ENCODE measurements at regions not wholly inside any gene's neighbourhood (a gene's known extent, or its start where the extent isn't known, plus 50 kb on each side); places are given as distances from the start of the nearest gene placed in this dataset.

DNA sequence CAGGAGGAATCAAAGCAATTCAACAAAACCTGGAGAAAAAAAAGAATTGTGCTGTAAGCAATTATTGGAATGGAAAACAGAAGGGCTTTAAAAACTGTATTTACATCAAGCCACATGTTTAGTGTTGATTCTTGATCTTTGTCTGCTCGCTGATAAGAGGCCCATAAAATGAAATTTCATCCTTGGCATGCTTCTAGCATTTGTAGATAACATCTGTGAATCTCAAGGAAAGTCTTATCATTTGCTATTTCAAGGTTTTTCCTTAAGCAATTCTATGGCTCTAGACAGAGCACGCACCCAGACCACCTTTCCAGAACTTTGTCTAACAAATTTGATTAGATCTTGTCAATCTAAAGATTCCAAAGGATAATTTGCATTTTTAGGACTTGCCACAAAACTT lies 181.0 kb upstream of the FGGY start:
- DNase-seq (ENCODE audit: low read depth, low spot score) = no peak

DNA sequence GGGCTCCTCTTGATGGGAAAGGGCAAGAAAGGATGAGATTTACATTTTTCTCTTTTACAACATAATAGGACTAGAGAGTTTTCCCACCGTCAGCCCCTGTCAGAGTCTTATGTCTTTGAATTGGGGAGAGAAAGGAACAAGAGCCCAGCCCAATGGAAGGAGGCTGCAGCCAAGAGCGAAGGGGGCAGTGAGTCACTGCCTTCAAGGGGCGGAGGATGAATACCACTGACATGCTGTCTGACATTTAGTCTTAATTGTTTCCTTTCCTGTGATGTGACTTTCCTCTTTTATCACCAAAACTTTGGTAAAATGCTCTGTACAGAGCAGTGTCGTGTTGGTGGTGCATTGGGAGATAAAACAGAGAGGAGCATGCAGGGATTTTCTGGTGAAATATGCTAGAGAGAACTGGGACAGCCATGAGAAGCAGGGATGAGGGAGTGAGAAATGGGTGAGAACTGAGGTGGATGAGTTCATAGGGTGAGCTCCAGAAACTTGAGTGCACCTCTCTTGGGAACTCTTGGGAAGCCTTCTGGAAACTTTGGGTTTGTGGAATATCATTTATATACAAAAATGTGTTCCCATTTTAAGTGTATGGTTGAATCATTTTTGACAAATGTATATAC lies 179.9 kb upstream of the FGGY start:
- no peak for DNase-seq (ENCODE audit: low read depth, low spot score)

DNA sequence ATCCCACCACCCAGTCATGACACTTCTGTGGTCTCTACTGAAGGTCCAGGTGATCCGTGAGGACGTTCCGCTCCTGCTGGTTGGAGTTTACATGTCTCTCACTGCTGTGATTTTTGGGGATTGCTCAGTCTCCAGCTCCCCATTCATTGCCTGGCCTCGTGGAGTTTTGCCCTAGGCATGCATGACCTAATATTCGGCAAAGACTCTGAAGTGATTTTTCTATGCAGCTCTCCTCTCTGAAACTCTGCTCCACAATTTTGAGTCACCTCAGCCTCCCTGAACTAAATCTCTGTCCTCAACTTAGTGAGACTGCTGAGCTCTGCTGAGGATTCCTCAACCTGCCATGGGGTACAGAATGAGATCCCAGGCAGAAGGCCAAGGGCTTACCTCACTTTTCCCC lies 174.4 kb upstream of the FGGY start:
- no peak for DNase-seq (ENCODE audit: low read depth, low spot score)

GRCh38 chr1:59123081-59123681 lies 173.7 kb upstream of the FGGY start:
- DNase-seq (ENCODE audit: low read depth, low spot score) = no peak

DNA sequence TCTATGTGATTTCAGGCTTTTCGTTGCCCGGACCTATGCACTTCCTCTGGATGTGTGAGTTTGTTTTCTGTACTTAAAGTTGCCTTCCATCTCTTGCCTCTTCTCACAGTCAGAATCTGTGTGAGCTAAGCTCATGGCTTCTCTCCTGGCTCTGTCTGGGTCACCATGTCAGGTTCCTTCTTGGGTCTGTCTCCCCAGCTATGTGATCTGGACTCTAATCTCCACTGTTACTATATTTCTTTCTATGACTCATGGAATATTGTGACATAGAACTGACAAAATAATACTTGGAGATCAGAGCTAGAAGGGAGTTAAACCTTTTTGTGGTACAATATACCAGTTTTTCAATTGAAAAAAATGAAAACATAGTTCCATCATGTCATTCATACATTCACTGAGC lies 172.7 kb upstream of the FGGY start:
- DNase-seq (ENCODE audit: low read depth, low spot score) = no peak

DNA sequence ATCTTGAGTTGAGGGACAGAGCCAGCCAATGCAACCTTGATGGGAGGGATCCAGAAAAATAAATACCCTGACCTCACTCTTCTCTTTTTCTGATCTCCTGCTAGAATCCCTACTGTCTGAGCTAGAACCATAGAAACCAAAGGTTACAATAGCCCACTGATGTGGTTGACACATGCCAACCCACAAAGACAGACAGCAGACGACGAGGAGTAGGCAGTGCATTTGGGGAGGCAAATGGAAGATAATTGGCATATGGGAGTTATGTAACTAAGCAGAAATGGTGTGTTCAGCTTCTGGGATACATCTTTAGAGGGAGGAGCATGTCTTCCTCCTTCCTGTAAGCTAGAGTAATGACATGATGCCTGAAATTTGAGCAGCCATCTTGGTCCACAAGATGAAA lies 171.7 kb upstream of the FGGY start:
- no peak for DNase-seq (ENCODE audit: low read depth, low spot score)

DNA sequence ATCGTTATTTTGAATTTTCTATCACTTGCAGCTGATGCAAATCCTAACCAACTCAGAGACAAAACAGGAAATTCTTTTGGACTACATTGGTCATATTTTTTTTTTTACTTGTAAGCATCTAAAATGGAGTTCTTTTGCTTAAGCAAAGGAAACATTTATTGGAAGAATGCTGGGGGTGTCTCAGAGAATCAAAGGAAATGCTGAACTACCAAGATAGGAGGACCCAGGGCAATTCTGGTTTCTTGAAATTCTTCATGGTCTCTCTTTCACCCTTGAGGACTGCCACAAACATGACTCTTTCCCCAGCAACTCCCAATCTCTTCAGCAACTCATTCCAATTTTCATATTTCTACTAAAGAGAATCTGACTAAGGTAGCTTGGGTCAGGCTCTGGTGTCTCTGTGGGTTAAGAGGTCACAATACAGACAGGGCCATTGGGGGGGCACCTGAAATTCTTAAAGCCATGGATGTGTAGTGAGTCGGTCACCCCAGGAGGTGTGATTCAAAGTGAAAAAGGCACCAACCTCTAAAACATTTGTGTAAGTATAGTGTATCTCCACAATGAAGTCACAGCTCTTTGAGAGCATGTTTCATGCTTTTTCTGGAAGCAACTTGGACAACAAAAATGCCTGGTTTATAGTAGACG lies 171.1 kb upstream of the FGGY start:
- DNase-seq (ENCODE audit: low read depth, low spot score) = no peak

- DNase-seq (ENCODE audit: low read depth, low spot score) = no peak
Measured at GRCh38 chr1:59126366-59126765, 170.5 kb upstream of the FGGY start.

- DNase-seq (ENCODE audit: low read depth, low spot score) = no peak
Measured at GRCh38 chr1:59128239-59128736, 168.6 kb upstream of the FGGY start.

DNA sequence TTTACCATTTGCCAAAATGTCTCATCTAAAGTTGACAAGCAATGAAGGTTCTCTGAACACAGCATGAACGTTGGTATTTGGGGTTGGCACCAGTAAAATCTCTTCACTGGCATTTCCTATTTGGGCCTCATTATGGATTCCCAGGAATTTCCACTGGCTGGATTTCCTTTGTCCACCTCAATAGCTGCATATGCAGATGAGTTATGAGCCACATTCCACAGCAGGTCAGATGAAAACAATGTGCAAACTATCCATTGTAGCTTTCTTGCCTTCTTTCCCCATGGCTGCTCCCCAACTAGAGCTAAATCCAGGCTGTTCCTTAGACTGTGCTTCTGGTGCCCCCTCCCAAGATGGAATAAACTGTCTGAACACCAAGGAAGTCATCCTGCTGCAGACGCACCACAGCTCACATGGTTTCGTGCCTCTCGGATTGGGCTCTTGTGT lies 168.1 kb upstream of the FGGY start:
- no peak for DNase-seq (ENCODE audit: low read depth, low spot score)

DNA sequence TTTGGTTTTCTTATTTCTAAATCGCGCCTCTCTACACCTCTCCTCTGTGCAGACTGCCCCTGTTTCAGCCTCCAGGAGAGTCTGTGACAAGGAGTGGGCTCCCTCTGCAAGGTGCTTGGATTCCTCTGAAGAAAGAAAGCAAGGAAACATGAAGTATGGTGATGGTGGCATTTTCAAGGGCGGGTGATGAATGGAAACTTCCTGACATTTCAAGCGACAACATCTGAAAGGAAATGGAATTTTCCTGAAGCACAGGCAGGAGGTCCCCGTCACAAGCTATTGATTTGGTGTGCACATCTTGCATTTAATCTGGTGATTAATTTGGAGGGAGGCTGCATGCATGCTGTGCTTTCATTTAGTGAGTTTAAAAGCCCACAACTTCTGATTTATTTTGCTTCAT lies 164.6 kb upstream of the FGGY start:
- no peak for DNase-seq (ENCODE audit: low read depth, low spot score)

DNA sequence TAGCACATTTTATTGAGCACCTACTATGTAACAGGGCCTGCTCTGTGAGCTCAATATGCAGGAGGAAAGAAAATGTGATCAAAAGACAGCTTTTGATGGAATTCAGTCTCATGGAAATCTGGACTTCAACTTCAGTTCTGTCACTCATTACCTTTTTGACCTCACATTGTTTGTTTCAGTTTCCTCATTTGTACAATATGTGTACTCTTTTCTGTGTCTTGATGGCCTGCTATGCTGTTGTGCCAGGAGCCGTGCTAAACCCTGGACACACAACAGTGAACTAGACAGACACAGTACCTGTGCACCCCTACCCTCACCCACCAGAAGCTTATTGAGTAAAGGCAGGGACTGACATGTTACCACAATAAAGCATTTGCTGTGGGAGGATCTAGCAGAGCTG lies 162.9 kb upstream of the FGGY start:
- no peak for DNase-seq (ENCODE audit: low read depth, low spot score)

DNA sequence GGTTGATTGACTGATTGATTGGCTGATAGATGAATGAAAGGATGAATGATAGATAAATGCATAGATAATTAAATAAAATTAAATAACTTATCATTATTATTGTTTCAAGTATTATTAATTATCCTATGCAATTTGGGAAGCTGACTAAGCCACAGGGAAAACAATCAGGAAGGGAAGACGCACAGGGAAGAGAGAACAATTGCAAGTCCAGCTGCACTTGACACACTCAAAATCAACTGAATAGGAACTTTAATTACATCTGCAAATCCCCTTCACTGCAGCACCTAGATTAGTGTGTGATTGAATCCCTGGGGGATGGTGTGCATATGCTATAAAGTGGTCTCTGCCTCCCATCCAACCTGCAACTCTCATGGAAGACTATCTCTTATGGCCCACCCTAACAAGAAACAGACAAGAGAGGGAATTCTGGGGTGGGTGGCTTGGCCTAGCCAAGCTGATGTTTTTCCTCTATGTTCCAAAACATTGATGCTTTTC lies 161.1 kb upstream of the FGGY start:
- DNase-seq (ENCODE audit: low read depth, low spot score) = no peak

DNA sequence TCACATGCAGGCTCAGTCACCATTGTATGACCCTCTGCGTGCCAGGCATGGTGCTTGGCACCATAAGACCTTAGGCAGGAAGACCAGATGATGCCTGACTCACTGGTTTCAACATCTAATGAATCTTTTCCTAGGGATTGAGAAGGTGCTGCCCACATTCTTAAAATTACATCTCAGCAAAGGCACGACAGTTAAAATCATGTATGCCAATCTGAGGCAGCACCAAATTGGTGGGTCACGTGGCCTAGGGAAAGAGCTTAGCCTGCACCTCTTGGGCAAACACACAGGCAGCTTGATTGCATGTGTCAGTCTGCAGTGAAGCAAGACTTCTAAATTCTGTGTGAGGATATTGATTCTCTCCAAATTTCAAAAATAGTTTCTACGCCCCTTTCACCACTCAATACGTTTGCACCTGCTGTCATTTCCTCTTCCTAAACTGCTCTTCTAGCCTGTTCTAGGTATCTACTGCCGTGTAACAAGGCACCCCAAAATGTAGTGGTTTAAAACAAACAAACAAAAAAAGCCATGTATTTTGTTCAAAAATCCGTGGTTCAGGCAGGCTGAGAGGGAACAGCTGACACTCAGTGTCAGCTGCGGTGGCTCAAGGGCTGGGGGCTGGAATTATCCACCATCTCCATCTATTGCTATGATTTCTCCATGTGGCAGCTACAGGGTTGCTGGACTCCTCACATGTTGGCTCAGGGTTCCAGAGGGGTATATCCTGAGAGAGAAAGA lies 160.2 kb upstream of the FGGY start:
- no peak for DNase-seq (ENCODE audit: low read depth, low spot score)

DNA sequence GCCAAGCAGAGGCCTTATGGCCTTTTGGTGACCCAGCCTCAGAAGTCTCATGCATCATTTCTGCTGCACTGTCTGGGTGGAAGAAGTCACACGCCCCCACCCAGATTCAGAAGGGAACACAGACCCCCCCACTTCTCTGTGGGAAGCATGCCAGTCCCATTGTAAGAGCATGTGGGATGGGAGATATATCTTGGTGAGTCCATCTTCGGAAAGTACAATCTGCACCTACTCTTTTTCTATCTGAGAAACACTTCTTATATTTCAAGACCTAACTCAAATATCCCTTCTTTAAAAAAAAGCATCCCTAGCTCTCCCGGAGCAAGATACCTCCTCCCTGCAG lies 159.6 kb upstream of the FGGY start:
- no peak for DNase-seq (ENCODE audit: low read depth, low spot score)

DNA sequence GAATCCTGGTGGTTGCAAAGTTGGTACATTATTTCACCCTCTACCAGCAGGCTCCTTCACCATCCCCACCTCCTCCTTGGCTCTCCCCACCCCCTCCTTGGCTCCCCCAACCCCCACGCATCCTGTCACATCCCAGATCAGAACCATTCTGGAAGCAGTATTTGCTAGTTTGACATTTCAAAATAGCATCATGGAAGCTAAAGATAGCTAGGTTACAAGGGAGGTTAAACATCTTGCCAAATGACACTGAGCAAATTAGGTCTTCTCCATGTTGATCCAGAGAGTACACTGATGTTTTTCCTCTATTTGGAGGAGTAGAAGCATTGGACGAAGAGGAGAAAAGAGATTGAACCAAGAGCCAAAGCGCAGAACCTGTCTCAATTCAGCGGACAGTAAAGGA lies 158.9 kb upstream of the FGGY start:
- DNase-seq (ENCODE audit: low read depth, low spot score) = no peak

DNA sequence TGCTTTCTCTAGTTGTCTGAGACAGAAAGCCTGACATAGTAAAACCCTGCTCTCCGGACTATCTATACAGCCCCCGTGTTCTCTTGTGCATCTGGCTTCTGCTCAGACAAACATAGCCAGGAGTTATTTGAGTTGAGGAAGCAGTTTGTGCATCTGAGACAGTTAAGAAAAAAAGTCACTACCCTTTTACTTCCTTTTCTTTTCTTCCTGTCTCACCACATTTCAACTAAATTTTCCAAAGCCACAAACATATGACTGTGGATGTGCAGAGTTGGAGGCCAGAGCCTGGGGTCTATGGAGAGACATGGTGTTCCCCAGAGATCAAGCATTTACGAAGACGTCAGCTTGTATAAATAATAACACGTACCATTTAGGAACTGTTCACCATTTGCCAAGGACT lies 158.5 kb upstream of the FGGY start:
- no peak for DNase-seq (ENCODE audit: low read depth, low spot score)

DNA sequence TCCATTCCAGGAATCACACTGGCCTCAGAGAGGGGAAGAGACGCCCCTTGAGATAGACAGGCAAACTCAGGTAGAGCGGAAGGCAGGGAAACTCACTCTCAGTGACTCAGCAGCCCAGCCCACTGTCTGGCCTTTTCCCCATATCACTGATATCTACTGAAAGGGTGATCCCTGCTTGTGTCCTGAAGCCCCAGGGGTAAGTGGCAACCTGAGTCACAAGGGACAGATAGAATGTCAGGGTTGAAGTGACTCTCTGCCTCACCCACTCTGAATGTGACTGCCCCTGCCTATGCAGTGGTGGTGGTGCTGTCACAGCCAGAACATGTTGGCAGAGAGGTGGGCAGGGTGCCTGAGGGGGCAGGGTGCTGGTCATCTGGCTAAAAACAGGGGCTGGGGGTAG lies 157.5 kb upstream of the FGGY start:
- no peak for DNase-seq (ENCODE audit: low read depth, low spot score)

DNA sequence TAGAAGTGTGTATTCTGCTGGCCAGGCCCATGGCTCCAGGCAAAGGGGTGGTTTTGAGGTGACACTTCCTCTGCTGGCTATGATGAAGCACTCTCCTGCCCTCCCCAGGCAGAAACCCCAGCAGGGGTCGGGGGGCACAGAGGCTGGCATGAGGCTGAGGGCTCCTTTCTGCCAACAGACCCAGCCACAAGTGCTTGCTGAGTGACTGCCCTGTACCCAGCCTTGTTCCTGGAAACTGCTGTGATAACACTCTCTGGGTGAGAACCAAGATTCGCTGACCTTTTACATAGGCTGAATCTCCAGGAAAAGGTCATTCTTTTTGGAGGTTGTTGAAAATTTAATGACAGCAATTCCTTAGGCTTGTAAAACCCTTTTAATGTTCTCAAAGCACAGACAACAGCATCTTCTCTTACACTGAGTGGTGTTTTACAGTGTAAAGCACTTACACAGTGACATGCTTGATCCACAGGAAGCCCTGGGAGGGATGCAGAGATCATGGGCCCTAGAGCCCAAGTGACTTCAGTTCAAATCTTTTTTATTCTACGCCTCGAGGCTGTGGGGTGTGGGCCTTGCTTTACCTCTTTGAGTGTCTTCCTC lies 155.5 kb upstream of the FGGY start:
- no peak for DNase-seq (ENCODE audit: low read depth, low spot score)

DNA sequence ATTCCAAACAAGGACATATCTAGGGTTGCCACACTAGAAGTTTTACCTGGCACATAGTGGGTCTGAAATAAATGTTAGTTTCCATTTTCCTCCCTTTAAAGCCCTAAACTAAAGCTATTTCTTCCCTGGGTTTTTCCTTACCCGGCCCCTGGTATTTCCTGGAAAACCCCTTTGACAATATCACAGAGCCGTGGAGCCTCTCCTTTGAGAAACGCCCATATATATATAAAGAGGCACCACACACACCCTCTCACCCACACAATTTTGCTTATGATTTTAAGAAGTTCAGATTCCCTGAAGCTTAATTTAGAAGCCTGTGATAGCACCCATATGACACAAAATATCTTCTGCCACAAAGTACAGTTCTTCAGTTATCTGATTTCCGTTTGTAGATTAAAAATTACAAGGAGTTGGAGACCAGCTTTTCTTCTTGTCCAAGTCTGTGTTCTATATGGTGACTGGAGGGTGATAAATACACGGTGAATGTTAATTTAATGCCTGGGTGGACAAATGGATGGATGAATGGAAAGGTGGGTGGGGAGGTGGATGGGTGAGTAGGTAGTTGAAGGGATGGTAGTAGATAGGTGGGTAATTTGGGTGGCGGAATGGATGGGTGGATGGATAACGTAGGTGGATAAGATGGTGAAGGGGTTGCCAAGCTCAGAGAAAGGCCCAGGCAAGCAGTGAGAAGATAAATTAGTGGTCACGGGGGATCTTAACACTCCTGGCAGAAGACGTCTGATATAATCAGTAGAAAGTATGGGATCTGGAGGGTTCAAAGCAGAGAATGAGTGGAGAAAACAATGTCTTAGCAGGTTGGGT lies 154.4 kb upstream of the FGGY start:
- DNase-seq (ENCODE audit: low read depth, low spot score) = no peak

GRCh38 chr1:59143133-59143487 lies 153.8 kb upstream of the FGGY start:
- DNase-seq (ENCODE audit: low read depth, low spot score) = no peak
